ENCODE measurements at regions not wholly inside any gene's neighbourhood (a gene's known extent, or its start where the extent isn't known, plus 50 kb on each side); places are given as distances from the start of the nearest gene placed in this dataset.
"Not testable (repeated sequence)": the region's sequence is repeated elsewhere in the genome, so short reads cannot be mapped to it uniquely, and the experiment has no call there.

DNA sequence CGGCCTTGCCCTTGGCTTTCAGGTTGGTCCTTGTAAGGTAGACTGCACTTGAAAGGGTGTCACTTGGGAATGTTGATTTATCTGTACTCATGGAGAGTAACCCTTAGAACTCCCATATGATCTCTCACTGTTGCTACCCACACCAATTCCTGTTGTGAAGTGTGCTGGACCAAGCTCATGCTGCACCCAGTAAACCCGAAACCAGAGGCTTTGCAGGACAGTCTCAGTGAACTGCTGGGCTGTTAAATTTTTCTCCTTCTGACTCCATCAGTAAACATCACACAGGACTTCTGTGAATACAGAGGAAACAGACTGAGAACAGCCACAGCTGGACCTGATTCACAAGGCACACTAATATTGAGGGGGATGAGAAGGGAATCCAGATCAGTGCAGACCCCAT, 783.0 kb downstream of the TMEM121 start:
- no peak overlapping the region for H3K4me3 Mint-ChIP-seq (ENCODE audit: unreplicated experiment)
- TF ChIP-seq, protein P1, sequence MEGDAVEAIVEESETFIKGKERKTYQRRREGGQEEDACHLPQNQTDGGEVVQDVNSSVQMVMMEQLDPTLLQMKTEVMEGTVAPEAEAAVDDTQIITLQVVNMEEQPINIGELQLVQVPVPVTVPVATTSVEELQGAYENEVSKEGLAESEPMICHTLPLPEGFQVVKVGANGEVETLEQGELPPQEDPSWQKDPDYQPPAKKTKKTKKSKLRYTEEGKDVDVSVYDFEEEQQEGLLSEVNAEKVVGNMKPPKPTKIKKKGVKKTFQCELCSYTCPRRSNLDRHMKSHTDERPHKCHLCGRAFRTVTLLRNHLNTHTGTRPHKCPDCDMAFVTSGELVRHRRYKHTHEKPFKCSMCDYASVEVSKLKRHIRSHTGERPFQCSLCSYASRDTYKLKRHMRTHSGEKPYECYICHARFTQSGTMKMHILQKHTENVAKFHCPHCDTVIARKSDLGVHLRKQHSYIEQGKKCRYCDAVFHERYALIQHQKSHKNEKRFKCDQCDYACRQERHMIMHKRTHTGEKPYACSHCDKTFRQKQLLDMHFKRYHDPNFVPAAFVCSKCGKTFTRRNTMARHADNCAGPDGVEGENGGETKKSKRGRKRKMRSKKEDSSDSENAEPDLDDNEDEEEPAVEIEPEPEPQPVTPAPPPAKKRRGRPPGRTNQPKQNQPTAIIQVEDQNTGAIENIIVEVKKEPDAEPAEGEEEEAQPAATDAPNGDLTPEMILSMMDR (IDR thresholded peaks at IDR 0.05): no peak
- H3K27ac Mint-ChIP-seq (ENCODE audit: unreplicated experiment): no peak overlapping the region
- peaks cover 55% of the 10 kb centered on the region for H3K9me3 Mint-ChIP-seq (ENCODE audit: unreplicated experiment)
- H3K27me3 Mint-ChIP-seq (ENCODE audit: unreplicated experiment): no peaks in the 10 kb centered on the region
- H3K4me1 Mint-ChIP-seq (ENCODE audit: unreplicated experiment): no peaks in the 10 kb centered on the region
- no peak for DNase-seq (ENCODE audit: extremely low spot score, unreplicated experiment)
- H3K36me3 Mint-ChIP-seq (ENCODE audit: unreplicated experiment): no peaks in the 10 kb centered on the region

DNA sequence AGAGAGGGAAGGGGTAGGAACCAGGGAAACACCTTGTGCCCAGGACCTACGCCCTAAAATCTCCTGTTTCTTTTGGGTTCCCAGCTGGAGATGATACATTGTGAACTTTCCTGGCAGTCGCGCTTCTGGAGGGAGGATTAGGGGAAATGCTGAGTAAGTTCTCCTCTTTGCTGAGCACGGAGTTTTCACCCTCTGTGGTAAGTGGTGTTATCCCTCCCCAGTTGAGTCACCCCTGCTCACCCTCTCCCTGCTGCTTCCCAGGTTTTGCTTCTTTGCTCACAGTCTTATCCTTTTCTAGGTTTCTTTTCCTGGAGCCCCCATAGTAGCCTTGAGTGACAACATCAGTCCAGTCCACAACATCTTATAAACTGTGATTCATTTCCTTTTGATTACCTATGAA, 789.1 kb downstream of the TMEM121 start:
- no peaks in the 10 kb centered on the region for H3K27me3 Mint-ChIP-seq (ENCODE audit: unreplicated experiment)
- no peak for DNase-seq (ENCODE audit: extremely low spot score, unreplicated experiment)
- peaks cover 44% of the 10 kb centered on the region for H3K9me3 Mint-ChIP-seq (ENCODE audit: unreplicated experiment)
- H3K4me3 Mint-ChIP-seq (ENCODE audit: unreplicated experiment): no peak overlapping the region
- TF ChIP-seq, protein P1 (IDR thresholded peaks at IDR 0.05): no peak
- H3K36me3 Mint-ChIP-seq (ENCODE audit: unreplicated experiment): no peaks in the 10 kb centered on the region
- H3K4me1 Mint-ChIP-seq (ENCODE audit: unreplicated experiment): no peaks in the 10 kb centered on the region
- H3K27ac Mint-ChIP-seq (ENCODE audit: unreplicated experiment): no peak overlapping the region

DNA sequence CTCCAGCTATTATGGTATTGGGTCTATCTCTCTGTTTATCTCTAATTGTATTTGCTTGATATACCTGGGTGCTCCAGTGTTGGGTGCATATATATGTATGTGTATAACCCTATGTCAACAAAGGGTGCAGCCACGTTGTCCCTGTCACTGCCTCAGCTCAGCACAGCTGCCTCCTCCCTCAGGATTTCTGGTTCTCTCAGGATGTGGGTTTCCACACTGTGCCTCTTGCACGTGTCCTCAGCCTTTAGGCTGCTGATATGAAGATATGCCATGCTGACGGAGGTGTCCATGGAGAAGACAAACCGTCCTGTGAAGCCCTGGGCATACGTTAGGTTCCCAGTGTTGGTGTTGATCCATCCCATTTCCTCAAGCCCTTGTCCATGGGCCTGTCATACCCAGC, 791.2 kb downstream of the TMEM121 start:
- Mint-ChIP-seq H3K36me3 (ENCODE audit: unreplicated experiment) (no peaks in the 10 kb centered on the region), H3K27me3 (ENCODE audit: unreplicated experiment) (no peaks in the 10 kb centered on the region), H3K4me1 (ENCODE audit: unreplicated experiment) (no peaks in the 10 kb centered on the region), H3K4me3 (ENCODE audit: unreplicated experiment) (no peak overlapping the region), H3K27ac (ENCODE audit: unreplicated experiment) (no peak overlapping the region), H3K9me3 (ENCODE audit: unreplicated experiment) (peaks cover 48% of the 10 kb centered on the region)
- no peak for DNase-seq (ENCODE audit: extremely low spot score, unreplicated experiment)
- TF ChIP-seq, protein P1 (IDR thresholded peaks at IDR 0.05): no peak

GRCh38 chr14:106318700-106319099, 792.3 kb downstream of the TMEM121 start:
- H3K4me3 Mint-ChIP-seq (ENCODE audit: unreplicated experiment): no peak overlapping the region
- no peak overlapping the region for H3K27ac Mint-ChIP-seq (ENCODE audit: unreplicated experiment)
- DNase-seq (ENCODE audit: extremely low spot score, unreplicated experiment): no peak
- H3K36me3 Mint-ChIP-seq (ENCODE audit: unreplicated experiment): no peaks in the 10 kb centered on the region
- peaks cover 54% of the 10 kb centered on the region for H3K9me3 Mint-ChIP-seq (ENCODE audit: unreplicated experiment)
- no peaks in the 10 kb centered on the region for H3K4me1 Mint-ChIP-seq (ENCODE audit: unreplicated experiment)
- TF ChIP-seq, protein P1 (IDR thresholded peaks at IDR 0.05): no peak
- no peaks in the 10 kb centered on the region for H3K27me3 Mint-ChIP-seq (ENCODE audit: unreplicated experiment)

DNA sequence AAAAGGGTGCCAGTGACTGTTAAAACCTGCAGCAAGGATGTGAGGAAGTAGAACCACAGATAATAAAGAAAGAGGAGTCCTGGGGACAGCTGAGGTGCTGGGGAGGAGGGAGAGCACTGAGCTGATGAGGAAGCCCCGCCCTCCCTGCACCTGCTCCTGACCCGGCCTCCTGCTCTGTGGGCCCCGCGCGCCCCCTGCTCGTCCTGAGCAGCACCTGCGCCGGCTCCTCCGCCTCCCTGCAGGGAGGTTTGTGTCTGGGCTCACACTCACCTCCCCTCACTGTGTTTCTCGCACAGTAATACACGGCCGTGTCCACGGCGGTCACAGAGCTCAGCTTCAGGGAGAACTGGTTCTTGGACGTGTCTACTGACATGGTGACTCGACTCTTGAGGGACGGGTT, 797.6 kb downstream of the TMEM121 start:
- peaks cover 58% of the 10 kb centered on the region for H3K9me3 Mint-ChIP-seq (ENCODE audit: unreplicated experiment)
- not testable (repeated sequence) for H3K4me1 Mint-ChIP-seq (ENCODE audit: unreplicated experiment); H3K4me3 Mint-ChIP-seq (ENCODE audit: unreplicated experiment); DNase-seq (ENCODE audit: extremely low spot score, unreplicated experiment); H3K36me3 Mint-ChIP-seq (ENCODE audit: unreplicated experiment); H3K27me3 Mint-ChIP-seq (ENCODE audit: unreplicated experiment); H3K27ac Mint-ChIP-seq (ENCODE audit: unreplicated experiment)

GRCh38 chr14:106327234-106327633, 800.9 kb downstream of the TMEM121 start:
- TF ChIP-seq, protein P1 (IDR thresholded peaks at IDR 0.05): no peak
- H3K9me3 Mint-ChIP-seq (ENCODE audit: unreplicated experiment): peaks cover 70% of the 10 kb centered on the region
- H3K27ac Mint-ChIP-seq (ENCODE audit: unreplicated experiment): no peak overlapping the region
- no peaks in the 10 kb centered on the region for H3K4me1 Mint-ChIP-seq (ENCODE audit: unreplicated experiment)
- no peak for DNase-seq (ENCODE audit: extremely low spot score, unreplicated experiment)
- no peaks in the 10 kb centered on the region for H3K36me3 Mint-ChIP-seq (ENCODE audit: unreplicated experiment)
- H3K4me3 Mint-ChIP-seq (ENCODE audit: unreplicated experiment): no peak overlapping the region
- H3K27me3 Mint-ChIP-seq (ENCODE audit: unreplicated experiment): no peaks in the 10 kb centered on the region

DNA sequence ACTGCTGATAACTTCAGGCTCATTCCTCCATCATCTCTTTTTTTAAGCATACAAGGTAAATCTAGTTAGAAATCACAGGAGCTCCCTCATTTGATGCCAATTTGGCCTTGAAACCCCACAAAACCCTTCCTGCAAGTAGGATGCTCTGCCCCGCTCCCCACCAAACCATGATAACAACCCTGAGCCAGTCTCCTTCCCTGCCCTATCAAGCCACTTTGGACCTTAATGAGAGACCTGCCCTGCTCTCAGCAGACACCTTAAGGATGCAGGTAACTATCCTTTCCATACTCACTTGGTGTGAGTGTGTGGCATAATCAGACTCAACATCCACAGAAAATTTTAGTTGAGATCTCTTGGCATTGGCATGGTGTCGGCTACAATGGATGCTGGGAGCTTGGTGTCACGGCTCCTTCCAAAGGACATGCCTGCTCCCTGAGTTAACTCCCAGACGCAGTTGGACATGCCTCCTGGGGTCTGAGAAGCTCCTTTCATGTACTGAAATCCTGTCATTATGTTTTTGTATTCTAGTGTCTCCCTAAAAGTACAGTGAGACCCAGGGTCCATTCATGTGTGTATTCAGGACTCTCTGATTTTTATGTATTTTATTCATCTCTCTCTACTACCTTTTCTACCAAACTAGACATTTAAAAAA, 801.4 kb downstream of the TMEM121 start:
- not testable (repeated sequence) for H3K36me3 Mint-ChIP-seq (ENCODE audit: unreplicated experiment); H3K4me3 Mint-ChIP-seq (ENCODE audit: unreplicated experiment); H3K27ac Mint-ChIP-seq (ENCODE audit: unreplicated experiment); H3K4me1 Mint-ChIP-seq (ENCODE audit: unreplicated experiment); H3K27me3 Mint-ChIP-seq (ENCODE audit: unreplicated experiment)
- peaks cover 64% of the 10 kb centered on the region for H3K9me3 Mint-ChIP-seq (ENCODE audit: unreplicated experiment)
- peak; percentile 84 for DNase-seq (ENCODE audit: extremely low spot score, unreplicated experiment)

DNA sequence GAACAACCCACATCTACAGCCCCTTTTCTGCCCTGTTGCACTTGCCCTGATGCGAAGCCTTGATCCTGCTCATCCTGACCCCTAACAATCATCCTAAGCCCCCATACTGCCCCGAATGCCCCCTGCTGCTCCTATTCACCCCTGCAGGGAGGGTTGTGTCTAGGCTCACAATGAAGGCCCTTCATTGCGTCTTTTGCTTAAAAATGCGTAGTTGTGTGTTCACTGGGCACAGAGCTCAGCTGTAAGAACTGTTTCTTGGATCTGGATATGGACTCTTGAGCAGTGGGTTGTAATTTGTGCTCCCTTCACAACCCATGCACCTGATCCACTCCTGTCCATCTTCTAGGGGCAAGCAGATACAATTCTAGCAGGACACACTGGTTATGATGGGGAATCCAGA, 802.9 kb downstream of the TMEM121 start:
- peak; percentile 85 for DNase-seq (ENCODE audit: extremely low spot score, unreplicated experiment)
- peaks cover 71% of the 10 kb centered on the region for H3K9me3 Mint-ChIP-seq (ENCODE audit: unreplicated experiment)
- not testable (repeated sequence) for H3K27ac Mint-ChIP-seq (ENCODE audit: unreplicated experiment); H3K4me1 Mint-ChIP-seq (ENCODE audit: unreplicated experiment); H3K36me3 Mint-ChIP-seq (ENCODE audit: unreplicated experiment); H3K27me3 Mint-ChIP-seq (ENCODE audit: unreplicated experiment); H3K4me3 Mint-ChIP-seq (ENCODE audit: unreplicated experiment)

Data from osteocyte (in vitro differentiated cells).